Adrenal gland (tissue), 9 donors: ENCODE measurements at regions not wholly inside any gene's neighbourhood (a gene's known extent, or its start where the extent isn't known, plus 50 kb on each side); places are given as distances from the start of the nearest gene placed in this dataset.

Experiments used
- DNase-seq, 7 donors: peaks; one replicate each; pipeline ENCODE4 v3.0.0-alpha.2; 2019 to 2020
- H3K27ac ChIP-seq, 5 donors: fragments of 200-600 bp; sonication (generic) in 4 of 5; 1 replicate in 3 of 5; 2 replicates in 2 of 5; pipeline versions ENCODE4 v1.5.1 to v1.8.0; 2016 to 2020; ENCODE audit warnings: mild to moderate bottlenecking in 1 of 5
- H3K27me3 ChIP-seq: fragments of 200-600 bp; 2 replicates; pipeline ENCODE4 v1.8.0; 2021
- H3K36me3 ChIP-seq, 2 donors: fragments of 200-600 bp; replicated peaks in 1 of 2; 1 replicate in 1 of 2; 2 replicates in 1 of 2; pipeline versions ENCODE4 v1.5.1 to v1.8.0; 2018 to 2022
- H3K4me1 ChIP-seq, 2 donors: fragments of 200-600 bp; replicated peaks in 1 of 2; 1 replicate in 1 of 2; 2 replicates in 1 of 2; pipeline versions ENCODE4 v1.5.1 to v1.8.0; 2018 to 2021
- H3K4me3 ChIP-seq, 4 donors: fragments of 200-600 bp; sonication (generic) in 3 of 4; one replicate each; pipeline ENCODE4 v1.5.1; 2016 to 2018
- H3K9me3 ChIP-seq, 3 donors: fragments of 200-600 bp; sonication (generic) in 1 of 3; replicated peaks in 1 of 3; 1 replicate in 2 of 3; 2 replicates in 1 of 3; pipeline versions ENCODE4 v1.5.1 to v1.8.0; 2016 to 2021
- POLR2A ChIP-seq, 2 donors: fragments of 450-650 bp; IDR thresholded peaks; one replicate each; pipeline ENCODE4 v1.6.1; 2017; ENCODE audit warnings: antibody characterized with exemption in 2 of 2, mild to moderate bottlenecking in 2 of 2, moderate library complexity in 1 of 2
- WGBS, 4 donors: extraction: QIAGEN DNeasy Blood & Tissue Kit in 2 of 4; methylation state at CpG; one replicate each; pipeline versions ENCODE4 v1.1.5 to v1.1.7; 2013 to 2017; 5-methylcytosine and 5-hydroxymethylcytosine counted together
- intact Hi-C, 2 donors: fragments of 100-400 bp; cut with DNase I; formaldehyde crosslinking; loops; one replicate each; pipeline versions ENCODE4 v1.14.1 to v1.15.0; 2022 to 2023
- TF ChIP-seq, protein P1 (sequence below), 6 experiments: fragments of 450-650 bp in 4 of 6; fragments of 200-600 bp in 2 of 6; sonication (generic) in 1 of 6; IDR thresholded peaks; 1 replicate in 5 of 6; 2 replicates in 1 of 6; pipeline versions ENCODE4 v1.5.1 to v1.8.0; 2016 to 2021; ENCODE audit warnings: antibody characterized with exemption in 6 of 6, mild to moderate bottlenecking in 2 of 6, moderate library complexity in 1 of 6
- donor health status: healthy with polysubstance abuse.
- donor health status: Bipolar disorder and iron deficiency.
- donor health status: DM: yes; HTN: yes; CAD: no.
- donor health status: DM: no; HTN: no; CAD: no.
- donor health status: DM: no; HTN: no; CAD: no.

GRCh38 chr13:32960626-32961025, 55.6 kb upstream of the KL start:
- DNase-seq = no peak
- H3K27ac ChIP-seq = no peak overlapping the region
- H3K4me3 ChIP-seq = no peak overlapping the region
- H3K9me3 ChIP-seq = no peaks in the 10 kb centered on the region
- WGBS, 4 donors = 88 to 93% (median 90%) methylated on average over 4 of the region's 4 CpGs
- TF ChIP-seq, protein P1, sequence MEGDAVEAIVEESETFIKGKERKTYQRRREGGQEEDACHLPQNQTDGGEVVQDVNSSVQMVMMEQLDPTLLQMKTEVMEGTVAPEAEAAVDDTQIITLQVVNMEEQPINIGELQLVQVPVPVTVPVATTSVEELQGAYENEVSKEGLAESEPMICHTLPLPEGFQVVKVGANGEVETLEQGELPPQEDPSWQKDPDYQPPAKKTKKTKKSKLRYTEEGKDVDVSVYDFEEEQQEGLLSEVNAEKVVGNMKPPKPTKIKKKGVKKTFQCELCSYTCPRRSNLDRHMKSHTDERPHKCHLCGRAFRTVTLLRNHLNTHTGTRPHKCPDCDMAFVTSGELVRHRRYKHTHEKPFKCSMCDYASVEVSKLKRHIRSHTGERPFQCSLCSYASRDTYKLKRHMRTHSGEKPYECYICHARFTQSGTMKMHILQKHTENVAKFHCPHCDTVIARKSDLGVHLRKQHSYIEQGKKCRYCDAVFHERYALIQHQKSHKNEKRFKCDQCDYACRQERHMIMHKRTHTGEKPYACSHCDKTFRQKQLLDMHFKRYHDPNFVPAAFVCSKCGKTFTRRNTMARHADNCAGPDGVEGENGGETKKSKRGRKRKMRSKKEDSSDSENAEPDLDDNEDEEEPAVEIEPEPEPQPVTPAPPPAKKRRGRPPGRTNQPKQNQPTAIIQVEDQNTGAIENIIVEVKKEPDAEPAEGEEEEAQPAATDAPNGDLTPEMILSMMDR (IDR thresholded peaks at IDR 0.05) = no peak
- TF ChIP-seq POLR2A (IDR thresholded peaks at IDR 0.05) = no peak
- no peaks in the 10 kb centered on the region for H3K36me3 ChIP-seq
- intact Hi-C loops = no loop called here
- H3K4me1 ChIP-seq = no peaks in the 10 kb centered on the region
- H3K27me3 ChIP-seq = no peaks in the 10 kb centered on the region

GRCh38 chr13:32961724-32962123, 54.5 kb upstream of the KL start:
- Histone ChIP-seq H3K4me3 (no peak overlapping the region), H3K27ac (no peak overlapping the region), H3K27me3 (no peaks in the 10 kb centered on the region), H3K4me1 (no peaks in the 10 kb centered on the region), H3K36me3 (no peaks in the 10 kb centered on the region), H3K9me3 (no peaks in the 10 kb centered on the region)
- 88 to 94% (median 90%) methylated on average over 1 of the region's 1 CpG for WGBS, 4 donors
- DNase-seq = no peak
- TF ChIP-seq POLR2A (IDR thresholded peaks at IDR 0.05) = no peak
- TF ChIP-seq, protein P1 (IDR thresholded peaks at IDR 0.05) = no peak
- intact Hi-C loops = no loop called here

DNA sequence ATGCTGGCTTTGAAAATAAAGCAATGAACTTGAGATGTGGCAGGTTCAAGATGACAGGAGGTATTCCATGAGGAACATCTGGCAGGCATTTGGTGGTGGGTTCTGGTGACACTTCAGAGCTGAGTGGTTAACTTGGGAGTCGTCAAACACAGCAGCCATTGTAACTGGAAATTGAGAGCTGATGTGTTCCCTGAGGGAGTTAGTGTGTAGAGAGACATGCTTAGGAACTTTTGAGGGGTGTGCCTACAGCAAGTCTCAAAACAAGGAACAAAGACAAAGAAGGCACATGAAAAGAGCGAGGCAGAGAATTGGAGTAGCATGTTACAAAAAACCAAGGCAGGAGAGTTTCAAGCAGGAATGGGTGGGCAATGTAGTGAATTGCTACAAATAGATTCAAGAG, 53.9 kb upstream of the KL start:
- intact Hi-C loops = no loop called here
- no peak for DNase-seq
- TF ChIP-seq POLR2A (IDR thresholded peaks at IDR 0.05) = no peak
- WGBS, 4 donors = 82 to 90% (median 86%) methylated on average over 2 of the region's 2 CpGs
- Histone ChIP-seq H3K36me3 (no peaks in the 10 kb centered on the region), H3K27me3 (no peaks in the 10 kb centered on the region), H3K27ac (no peak overlapping the region), H3K4me1 (no peaks in the 10 kb centered on the region), H3K9me3 (no peaks in the 10 kb centered on the region), H3K4me3 (no peak overlapping the region)

DNA sequence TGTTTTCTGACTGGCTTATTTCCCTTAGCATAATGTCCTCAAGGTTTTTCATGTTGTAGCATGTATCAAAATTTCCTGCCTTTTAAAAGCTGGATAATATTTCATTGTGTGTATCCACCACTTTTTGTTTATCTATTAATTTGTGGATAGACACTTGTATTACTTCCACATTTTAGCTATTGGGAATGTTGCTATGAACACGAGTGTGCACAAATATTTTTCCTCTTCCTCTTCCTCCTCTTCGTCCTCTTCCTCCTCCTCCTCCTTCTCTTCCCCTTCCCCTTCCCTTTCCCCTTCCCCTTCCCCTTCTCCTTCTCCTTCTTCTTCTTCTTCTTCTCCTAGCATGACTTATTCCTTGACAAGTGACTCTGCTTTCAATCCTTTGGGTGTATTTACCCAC, 51.2 kb upstream of the KL start:
- H3K4me1 ChIP-seq = peaks cover 0 to 3% of the 10 kb centered on the region in 2 donors
- no peaks in the 10 kb centered on the region for H3K27me3 ChIP-seq
- no peak for DNase-seq
- H3K27ac ChIP-seq = no peak overlapping the region
- 59 to 67% (median 66%) methylated on average over 2 of the region's 2 CpGs for WGBS, 4 donors
- intact Hi-C loops = no loop called here
- no peak overlapping the region for H3K4me3 ChIP-seq
- TF ChIP-seq POLR2A (IDR thresholded peaks at IDR 0.05) = no peak
- TF ChIP-seq, protein P1 (IDR thresholded peaks at IDR 0.05) = no peak
- no peaks in the 10 kb centered on the region for H3K36me3 ChIP-seq
- H3K9me3 ChIP-seq = no peaks in the 10 kb centered on the region
